HEK293 (cell line): ENCODE measurements at regions not wholly inside any gene's neighbourhood (a gene's known extent, or its start where the extent isn't known, plus 50 kb on each side); places are given as distances from the start of the nearest gene placed in this dataset.

Source experiments
- CTCF ChIA-PET: fragments of 350-600 bp; formaldehyde crosslinking; extraction: SDS; loops from one replicate; lab custom pipeline; 2021; ENCODE audit warnings: antibody characterized with exemption; lab: Yijun Ruan, JAX
- POLR2A ChIA-PET: fragments of 300-600 bp; formaldehyde crosslinking; extraction: SDS; loops from one replicate; lab custom pipeline; 2020; ENCODE audit warnings: antibody characterized with exemption, inconsistent platforms; lab: Yijun Ruan, JAX
- H3K27ac ChIP-seq: fragments of 200-500 bp; sonication (Bioruptor generic); 2 replicates; pipeline ENCODE4 v1.5.1; 2014; ENCODE audit warnings: low read depth, low read length, control low read depth, inconsistent platforms; ENCODE audit errors: extremely low read depth
- H3K36me3 ChIP-seq, 2 experiments: fragments of 200-500 bp in 1 of 2; sonication (Bioruptor generic) in 1 of 2; 1 replicate in 1 of 2; 2 replicates in 1 of 2; pipeline ENCODE4 v1.5.1; 2014 to 2017; ENCODE audit warnings: inconsistent platforms in 2 of 2, low read length in 2 of 2; ENCODE audit not compliant: control insufficient read depth in 2 of 2, insufficient read depth in 1 of 2
- H3K4me1 ChIP-seq: fragments of 200-500 bp; sonication (Bioruptor generic); 2 replicates; pipeline ENCODE4 v1.5.1; 2014; ENCODE audit warnings: mild to moderate bottlenecking, low read length, inconsistent platforms; ENCODE audit not compliant: control insufficient read depth, insufficient read depth
- H3K4me3 ChIP-seq: 2 replicates; pipeline ENCODE4 v1.5.1; 2011; ENCODE audit warnings: low read depth, mild to moderate bottlenecking, control low read depth, low read length, moderate library complexity
- H3K9me3 ChIP-seq: fragments of 200-500 bp; sonication (Bioruptor generic); 2 replicates; pipeline ENCODE4 v1.5.1; 2014; ENCODE audit warnings: low read depth, low read length, inconsistent platforms; ENCODE audit not compliant: control insufficient read depth, insufficient read depth
- BCL11A ChIP-seq: fragments of 450-650 bp; formaldehyde crosslinking; IDR thresholded peaks from 2 replicates; pipeline ENCODE4 v1.5.1; 2016; ENCODE audit warnings: low read depth, missing biosample characterization, missing genetic modification characterization
- GLI4 ChIP-seq: fragments of 450-650 bp; formaldehyde crosslinking; IDR thresholded peaks from 2 replicates; pipeline ENCODE4 v1.5.1; 2016; ENCODE audit warnings: missing biosample characterization, missing genetic modification characterization
- PRDM10 ChIP-seq: fragments of 450-650 bp; formaldehyde crosslinking; IDR thresholded peaks from 2 replicates; pipeline ENCODE4 v1.5.1; 2016; ENCODE audit warnings: missing biosample characterization, missing genetic modification characterization
- SALL2 ChIP-seq: fragments of 450-650 bp; formaldehyde crosslinking; IDR thresholded peaks from 2 replicates; pipeline ENCODE4 v1.5.0; 2017; ENCODE audit warnings: missing biosample characterization, mild to moderate bottlenecking, missing genetic modification characterization, borderline replicate concordance
- SP3 ChIP-seq: fragments of 450-650 bp; formaldehyde crosslinking; IDR thresholded peaks from 2 replicates; pipeline ENCODE4 v1.5.1; 2016; ENCODE audit warnings: missing biosample characterization, missing genetic modification characterization
- ZBTB21 ChIP-seq: fragments of 450-650 bp; formaldehyde crosslinking; IDR thresholded peaks from 2 replicates; pipeline ENCODE4 v1.5.1; 2017; ENCODE audit warnings: missing biosample characterization, missing genetic modification characterization
- ZFP3 ChIP-seq: fragments of 450-650 bp; formaldehyde crosslinking; IDR thresholded peaks from 2 replicates; pipeline ENCODE4 v1.5.1; 2016; ENCODE audit warnings: low read depth, missing biosample characterization, missing genetic modification characterization
- ZFP37 ChIP-seq: fragments of 450-650 bp; formaldehyde crosslinking; IDR thresholded peaks from 2 replicates; pipeline ENCODE4 v1.5.1; 2016; ENCODE audit warnings: missing biosample characterization, missing genetic modification characterization
- ZFP41 ChIP-seq: fragments of 450-650 bp; formaldehyde crosslinking; IDR thresholded peaks from 2 replicates; pipeline ENCODE4 v1.5.1; 2016; ENCODE audit warnings: missing biosample characterization, missing genetic modification characterization, borderline replicate concordance
- ZNF112 ChIP-seq: fragments of 450-650 bp; formaldehyde crosslinking; IDR thresholded peaks from 2 replicates; pipeline ENCODE4 v1.5.0; 2017; ENCODE audit warnings: missing biosample characterization, missing genetic modification characterization
- ZNF114 ChIP-seq: fragments of 450-650 bp; formaldehyde crosslinking; IDR thresholded peaks from 2 replicates; pipeline ENCODE4 v1.5.0; 2017; ENCODE audit warnings: missing biosample characterization, missing genetic modification characterization
- ZNF133 ChIP-seq: fragments of 450-650 bp; formaldehyde crosslinking; IDR thresholded peaks from 2 replicates; pipeline ENCODE4 v1.5.1; 2016; ENCODE audit warnings: missing biosample characterization, missing genetic modification characterization
- ZNF138 ChIP-seq: fragments of 450-650 bp; formaldehyde crosslinking; IDR thresholded peaks from 2 replicates; pipeline ENCODE4 v1.5.1; 2016; ENCODE audit warnings: missing biosample characterization, missing genetic modification characterization, borderline replicate concordance
- ZNF223 ChIP-seq: fragments of 450-650 bp; formaldehyde crosslinking; IDR thresholded peaks from 2 replicates; pipeline ENCODE4 v1.5.1; 2016; ENCODE audit warnings: missing biosample characterization, missing genetic modification characterization
- ZNF24 ChIP-seq: fragments of 450-650 bp; formaldehyde crosslinking; IDR thresholded peaks from 2 replicates; pipeline ENCODE4 v1.5.1; 2016; ENCODE audit warnings: missing biosample characterization, missing genetic modification characterization
- ZNF280D ChIP-seq: fragments of 450-650 bp; formaldehyde crosslinking; IDR thresholded peaks from 2 replicates; pipeline ENCODE4 v1.5.1; 2016; ENCODE audit warnings: missing biosample characterization, missing genetic modification characterization
- ZNF548 ChIP-seq: fragments of 450-650 bp; formaldehyde crosslinking; IDR thresholded peaks from 2 replicates; pipeline ENCODE4 v1.5.1; 2016; ENCODE audit warnings: missing biosample characterization, missing genetic modification characterization
- ZNF571 ChIP-seq: fragments of 450-650 bp; formaldehyde crosslinking; IDR thresholded peaks from 2 replicates; pipeline ENCODE4 v1.5.0; 2017; ENCODE audit warnings: missing biosample characterization, missing genetic modification characterization
- ZNF585B ChIP-seq: fragments of 450-650 bp; formaldehyde crosslinking; IDR thresholded peaks from 2 replicates; pipeline ENCODE4 v1.5.1; 2016; ENCODE audit warnings: missing biosample characterization, missing genetic modification characterization
- ZNF776 ChIP-seq: fragments of 450-650 bp; formaldehyde crosslinking; IDR thresholded peaks from 2 replicates; pipeline ENCODE4 v1.5.0; 2017; ENCODE audit warnings: missing biosample characterization, missing genetic modification characterization, borderline replicate concordance
- ZNF843 ChIP-seq: fragments of 450-650 bp; formaldehyde crosslinking; IDR thresholded peaks from 2 replicates; pipeline ENCODE4 v1.5.1; 2016; ENCODE audit warnings: missing biosample characterization, missing genetic modification characterization
- TF ChIP-seq, protein P1 (sequence below): fragments of 450-650 bp; formaldehyde crosslinking; IDR thresholded peaks from 2 replicates; pipeline ENCODE4 v1.5.1; 2017; ENCODE audit warnings: missing biosample characterization, missing genetic modification characterization
- TF ChIP-seq, protein P2 (sequence below): fragments of 450-650 bp; formaldehyde crosslinking; IDR thresholded peaks from 2 replicates; pipeline ENCODE4 v1.5.1; 2017; ENCODE audit warnings: missing biosample characterization, missing genetic modification characterization
- TF ChIP-seq, protein P3 (sequence below): fragments of 450-650 bp; formaldehyde crosslinking; IDR thresholded peaks from 2 replicates; pipeline ENCODE4 v1.5.1; 2016; ENCODE audit warnings: missing biosample characterization, missing genetic modification characterization, borderline replicate concordance

DNA sequence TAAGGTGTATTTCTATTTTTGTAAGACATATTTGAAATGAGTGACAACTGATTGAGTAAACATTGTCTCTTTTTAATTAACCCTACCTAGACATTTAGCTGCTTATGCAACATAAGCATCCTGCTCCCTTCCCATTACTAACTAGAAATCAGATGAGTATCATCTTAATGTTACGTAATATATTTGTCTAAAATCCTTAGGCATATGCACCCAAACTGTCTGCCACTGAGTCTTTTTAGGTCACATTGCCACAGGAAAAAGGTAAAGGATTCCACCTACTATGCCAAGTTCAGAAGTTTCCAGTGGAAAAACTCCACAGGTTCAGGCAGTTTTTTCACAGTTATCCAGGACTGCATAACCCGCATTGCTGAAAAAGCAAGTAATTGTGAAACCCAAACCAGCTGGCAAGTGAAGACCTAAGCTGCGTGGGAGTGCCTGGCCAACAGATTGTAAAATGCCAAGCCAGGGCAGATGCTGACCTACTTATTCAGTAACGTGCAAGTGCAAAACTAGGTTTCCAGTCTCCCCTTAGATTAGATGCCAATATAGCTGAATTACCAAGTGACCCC, 983.7 kb downstream of the GATA3 start:
- Histone ChIP-seq H3K9me3 (no peaks in the 10 kb centered on the region), H3K27ac (no peak overlapping the region), H3K4me1 (no peaks in the 10 kb centered on the region), H3K4me3 (no peak overlapping the region), H3K36me3 (no peaks in the 10 kb centered on the region)
- ChIA-PET POLR2A (no interaction called here), CTCF (interaction anchor here (0.6 kb wide), 1 partner anchor 76 kb away, joined by 4 read pairs; no protein-coding TSS in a partner anchor)
- TF ChIP-seq ZNF776 (tag by site-specific recombination) (no peak), ZNF138 (no peak), ZNF280D (tag by site-specific recombination) (no peak), SP3 (no peak), ZNF133 (tag by site-specific recombination) (no peak), GLI4 (tag by site-specific recombination) (no peak), BCL11A (tag by site-specific recombination) (no peak), SALL2 (tag by site-specific recombination) (no peak), ZFP41 (tag by site-specific recombination) (no peak), ZNF585B (no peak), ZNF843 (tag by site-specific recombination) (no peak), ZBTB21 (tag by site-specific recombination) (no peak), ZFP37 (tag by site-specific recombination) (no peak), ZNF571 (tag by site-specific recombination) (no peak), ZNF24 (tag by site-specific recombination) (no peak), ZNF223 (tag by site-specific recombination) (no peak), ZNF112 (tag by site-specific recombination) (no peak)
- TF ChIP-seq, protein P1, sequence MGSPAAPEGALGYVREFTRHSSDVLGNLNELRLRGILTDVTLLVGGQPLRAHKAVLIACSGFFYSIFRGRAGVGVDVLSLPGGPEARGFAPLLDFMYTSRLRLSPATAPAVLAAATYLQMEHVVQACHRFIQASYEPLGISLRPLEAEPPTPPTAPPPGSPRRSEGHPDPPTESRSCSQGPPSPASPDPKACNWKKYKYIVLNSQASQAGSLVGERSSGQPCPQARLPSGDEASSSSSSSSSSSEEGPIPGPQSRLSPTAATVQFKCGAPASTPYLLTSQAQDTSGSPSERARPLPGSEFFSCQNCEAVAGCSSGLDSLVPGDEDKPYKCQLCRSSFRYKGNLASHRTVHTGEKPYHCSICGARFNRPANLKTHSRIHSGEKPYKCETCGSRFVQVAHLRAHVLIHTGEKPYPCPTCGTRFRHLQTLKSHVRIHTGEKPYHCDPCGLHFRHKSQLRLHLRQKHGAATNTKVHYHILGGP (tag by site-specific recombination), result no peak

DNA sequence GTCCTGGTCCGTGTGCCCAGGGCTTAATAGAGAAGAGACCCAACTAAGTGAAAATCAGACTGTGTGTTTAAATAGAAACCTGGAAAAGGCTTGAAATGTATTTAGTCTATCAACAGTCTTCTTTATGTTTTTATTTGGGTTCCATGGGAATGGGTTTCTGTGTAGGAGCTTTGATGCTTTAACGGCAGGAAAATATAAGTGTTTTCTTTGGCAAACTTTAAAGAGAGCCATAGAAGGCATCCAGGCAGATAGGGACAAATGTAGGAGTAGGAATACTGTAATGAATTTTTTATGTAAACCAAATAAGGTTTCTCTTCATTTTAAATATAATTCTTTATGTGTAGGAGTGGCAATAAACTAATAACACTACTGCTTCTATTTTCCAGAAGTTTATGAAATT, 989.0 kb downstream of the GATA3 start:
- Histone ChIP-seq H3K36me3 (no peaks in the 10 kb centered on the region), H3K4me1 (no peaks in the 10 kb centered on the region), H3K4me3 (no peak overlapping the region), H3K27ac (no peak overlapping the region), H3K9me3 (no peaks in the 10 kb centered on the region)
- CTCF ChIA-PET, result no interaction called here
- POLR2A ChIA-PET, result no interaction called here
- TF ChIP-seq, protein P2, sequence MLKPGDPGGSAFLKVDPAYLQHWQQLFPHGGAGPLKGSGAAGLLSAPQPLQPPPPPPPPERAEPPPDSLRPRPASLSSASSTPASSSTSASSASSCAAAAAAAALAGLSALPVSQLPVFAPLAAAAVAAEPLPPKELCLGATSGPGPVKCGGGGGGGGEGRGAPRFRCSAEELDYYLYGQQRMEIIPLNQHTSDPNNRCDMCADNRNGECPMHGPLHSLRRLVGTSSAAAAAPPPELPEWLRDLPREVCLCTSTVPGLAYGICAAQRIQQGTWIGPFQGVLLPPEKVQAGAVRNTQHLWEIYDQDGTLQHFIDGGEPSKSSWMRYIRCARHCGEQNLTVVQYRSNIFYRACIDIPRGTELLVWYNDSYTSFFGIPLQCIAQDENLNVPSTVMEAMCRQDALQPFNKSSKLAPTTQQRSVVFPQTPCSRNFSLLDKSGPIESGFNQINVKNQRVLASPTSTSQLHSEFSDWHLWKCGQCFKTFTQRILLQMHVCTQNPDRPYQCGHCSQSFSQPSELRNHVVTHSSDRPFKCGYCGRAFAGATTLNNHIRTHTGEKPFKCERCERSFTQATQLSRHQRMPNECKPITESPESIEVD (tag by site-specific recombination), result no peak
- TF ChIP-seq ZNF114 (tag by site-specific recombination) (no peak), ZNF548 (tag by site-specific recombination) (no peak), PRDM10 (no peak), ZFP3 (tag by site-specific recombination) (no peak)
- TF ChIP-seq, protein P3, sequence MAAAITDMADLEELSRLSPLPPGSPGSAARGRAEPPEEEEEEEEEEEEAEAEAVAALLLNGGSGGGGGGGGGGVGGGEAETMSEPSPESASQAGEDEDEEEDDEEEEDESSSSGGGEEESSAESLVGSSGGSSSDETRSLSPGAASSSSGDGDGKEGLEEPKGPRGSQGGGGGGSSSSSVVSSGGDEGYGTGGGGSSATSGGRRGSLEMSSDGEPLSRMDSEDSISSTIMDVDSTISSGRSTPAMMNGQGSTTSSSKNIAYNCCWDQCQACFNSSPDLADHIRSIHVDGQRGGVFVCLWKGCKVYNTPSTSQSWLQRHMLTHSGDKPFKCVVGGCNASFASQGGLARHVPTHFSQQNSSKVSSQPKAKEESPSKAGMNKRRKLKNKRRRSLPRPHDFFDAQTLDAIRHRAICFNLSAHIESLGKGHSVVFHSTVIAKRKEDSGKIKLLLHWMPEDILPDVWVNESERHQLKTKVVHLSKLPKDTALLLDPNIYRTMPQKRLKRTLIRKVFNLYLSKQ (tag by site-specific recombination), result no peak
